ENCODE measurements at regions not wholly inside any gene's neighbourhood (a gene's known extent, or its start where the extent isn't known, plus 50 kb on each side); places are given as distances from the start of the nearest gene placed in this dataset.
"Not testable (repeated sequence)": the region's sequence is repeated elsewhere in the genome, so short reads cannot be mapped to it uniquely, and the experiment has no call there.

DNA sequence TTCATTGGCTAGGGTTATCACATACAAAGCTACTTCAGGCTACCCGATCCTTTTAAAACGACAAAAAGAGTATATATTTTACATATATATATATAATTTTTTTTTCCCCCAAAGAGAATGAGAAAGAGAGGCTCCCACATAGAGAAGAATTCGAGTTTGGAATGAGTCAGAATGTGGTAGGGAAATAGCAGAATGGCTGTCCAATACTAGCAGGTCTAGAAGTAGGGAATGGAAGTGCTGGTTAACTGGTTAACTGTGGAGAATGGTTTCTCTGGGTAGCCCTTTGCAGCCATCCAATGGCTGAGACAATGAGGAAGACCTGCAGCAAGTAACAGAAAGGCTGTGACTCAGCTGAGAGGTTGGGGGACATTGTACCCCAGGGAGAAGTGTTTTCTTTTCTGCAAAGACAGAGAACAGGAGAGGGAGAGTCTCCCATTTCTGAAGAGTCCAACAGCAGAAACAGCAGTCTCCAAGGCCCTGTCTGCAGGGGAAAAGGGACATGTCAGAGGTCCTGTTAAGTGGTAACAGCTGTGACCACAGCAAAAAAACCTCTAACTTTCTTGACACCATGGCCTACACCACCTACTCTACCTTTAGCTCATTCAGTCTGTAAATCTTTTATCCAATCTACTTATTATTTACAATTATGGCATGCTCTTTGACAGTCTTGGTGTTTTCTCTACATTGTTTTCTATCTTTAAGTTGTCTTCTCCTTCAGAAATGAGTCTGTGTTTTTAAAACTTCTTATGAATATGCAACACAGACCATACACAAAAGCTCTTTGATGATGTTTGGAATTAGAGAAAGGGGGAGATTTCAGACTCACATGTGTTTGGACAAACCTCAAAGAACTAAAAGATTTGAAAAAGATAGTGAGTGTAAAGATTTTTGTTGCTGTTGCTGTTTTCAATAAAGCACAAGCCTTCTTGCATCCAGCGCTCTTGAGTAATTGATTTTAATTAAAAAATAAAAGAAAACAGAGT, 116.1 kb upstream of the SLC7A14 start:
- FAIRE-seq: no peak

DNA sequence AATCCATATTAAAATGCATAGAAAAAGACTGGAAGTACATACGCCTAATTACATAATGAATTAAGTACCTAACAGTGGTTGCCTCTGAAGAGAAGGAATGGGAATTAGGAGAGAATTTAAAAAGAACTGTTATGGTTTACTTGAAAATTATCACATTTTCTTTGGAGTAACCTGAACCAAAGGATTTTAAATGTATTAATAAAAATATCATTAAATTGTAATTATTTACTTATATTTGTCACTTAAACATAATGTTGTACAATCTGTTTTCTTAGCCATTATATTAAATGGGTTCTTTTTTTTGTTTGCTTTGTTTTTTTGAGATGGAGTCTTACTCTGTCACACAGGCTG, 114.2 kb upstream of the SLC7A14 start:
- FAIRE-seq: no peak

DNA sequence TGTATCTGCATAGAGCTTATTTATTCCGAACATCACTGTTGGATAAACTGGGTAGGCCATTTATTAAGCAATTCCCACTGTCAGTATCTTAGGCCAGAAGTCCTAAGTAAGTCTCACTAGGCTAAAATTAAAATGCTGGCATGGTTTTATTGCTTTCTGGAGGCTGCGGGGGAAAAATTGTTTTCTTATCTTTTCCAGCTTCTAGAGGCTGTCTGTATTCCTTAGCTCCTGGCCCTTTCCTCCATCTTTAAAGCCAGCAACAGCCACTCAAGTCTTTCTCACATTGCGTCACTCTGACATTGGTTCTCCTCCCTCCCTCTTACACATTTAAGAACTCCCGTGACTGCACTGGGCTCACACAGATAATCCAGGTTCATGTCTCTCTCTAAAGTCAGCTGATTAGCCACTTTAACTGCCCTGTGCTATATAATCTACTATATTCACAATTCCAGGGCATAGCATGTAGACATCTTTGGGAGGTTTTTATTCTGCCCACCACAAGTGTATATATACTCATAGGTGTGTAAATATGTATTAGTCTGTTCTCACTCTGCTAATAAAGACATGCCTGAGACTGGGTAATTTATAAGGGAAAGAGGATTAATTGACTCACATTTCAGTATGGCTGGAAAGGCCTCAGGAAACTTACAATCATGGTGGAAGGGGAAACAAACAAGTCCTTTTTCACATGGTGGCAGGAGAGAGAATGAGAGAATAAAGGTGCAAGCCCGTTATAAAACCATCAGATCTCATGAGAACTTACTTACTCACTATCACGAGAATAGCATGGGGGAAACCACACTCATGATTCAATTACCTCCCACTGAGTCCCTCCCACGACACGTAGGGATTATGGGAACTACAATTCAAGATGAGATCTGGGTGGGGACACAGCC, 113.5 kb upstream of the SLC7A14 start:
- FAIRE-seq: no peak

DNA sequence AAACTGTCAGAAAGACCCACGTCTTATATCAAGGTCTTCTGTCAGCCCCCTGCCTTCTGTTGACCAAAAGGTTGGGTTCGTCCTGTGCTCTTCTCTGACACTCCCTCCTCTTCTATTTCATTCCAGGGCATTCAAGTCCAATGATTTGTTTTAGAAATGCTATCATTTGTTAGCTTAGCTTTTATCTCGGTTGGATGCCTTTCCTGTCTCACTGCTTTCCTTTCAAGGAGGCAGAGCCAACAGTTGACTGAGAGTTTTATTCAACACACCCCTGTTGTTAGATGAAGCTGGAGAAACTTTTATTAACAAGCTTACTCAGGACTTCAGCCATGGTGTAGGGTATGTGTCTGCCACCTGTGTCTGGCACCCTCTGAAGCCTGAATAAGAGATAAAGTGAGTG, 112.0 kb upstream of the SLC7A14 start:
- no peak for FAIRE-seq

DNA sequence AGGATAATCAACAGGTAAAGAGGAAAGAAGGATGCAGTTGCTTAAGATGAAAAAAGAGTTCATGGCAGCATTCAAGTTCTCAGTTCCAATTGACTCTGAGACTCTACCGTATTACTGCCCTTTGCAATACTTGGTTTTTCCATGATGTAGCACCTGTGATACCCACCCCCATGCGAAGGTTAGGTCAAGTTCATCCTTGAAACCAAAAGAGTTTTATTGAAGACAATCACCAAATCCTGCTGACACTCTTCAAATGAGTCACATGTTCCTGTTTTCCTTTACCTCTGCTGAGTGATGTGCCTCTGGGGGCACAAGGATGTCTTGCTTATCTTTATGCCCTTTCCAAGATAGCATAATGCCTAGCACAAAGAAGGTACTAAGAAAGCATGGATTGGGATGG, 111.3 kb upstream of the SLC7A14 start:
- FAIRE-seq: no peak

DNA sequence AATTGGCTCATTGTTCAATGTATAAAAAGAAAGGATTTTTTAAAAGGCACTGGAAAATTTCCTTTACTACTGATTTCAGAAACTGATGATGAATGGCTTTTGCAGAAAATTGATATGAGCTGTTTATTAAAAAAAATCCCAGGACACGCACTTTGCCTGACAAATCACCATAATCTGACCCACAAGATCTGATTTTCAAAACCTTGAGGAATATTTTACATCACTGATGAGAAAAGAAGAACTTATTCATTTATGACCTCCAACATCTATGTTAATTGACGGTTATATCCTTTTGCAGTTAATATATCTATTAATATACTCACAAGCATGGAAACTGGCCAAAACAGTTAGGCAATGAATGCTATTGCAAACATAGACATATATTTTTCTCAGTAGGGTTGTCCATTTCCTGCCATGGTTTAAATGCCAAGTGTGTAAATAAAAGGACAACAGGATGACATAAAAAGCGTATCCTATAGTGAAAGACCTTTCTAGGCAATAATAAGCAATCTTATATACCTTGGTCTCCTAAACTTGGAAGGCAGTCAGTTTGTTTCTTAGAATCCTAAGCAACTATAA, 109.7 kb upstream of the SLC7A14 start:
- no peak for FAIRE-seq

DNA sequence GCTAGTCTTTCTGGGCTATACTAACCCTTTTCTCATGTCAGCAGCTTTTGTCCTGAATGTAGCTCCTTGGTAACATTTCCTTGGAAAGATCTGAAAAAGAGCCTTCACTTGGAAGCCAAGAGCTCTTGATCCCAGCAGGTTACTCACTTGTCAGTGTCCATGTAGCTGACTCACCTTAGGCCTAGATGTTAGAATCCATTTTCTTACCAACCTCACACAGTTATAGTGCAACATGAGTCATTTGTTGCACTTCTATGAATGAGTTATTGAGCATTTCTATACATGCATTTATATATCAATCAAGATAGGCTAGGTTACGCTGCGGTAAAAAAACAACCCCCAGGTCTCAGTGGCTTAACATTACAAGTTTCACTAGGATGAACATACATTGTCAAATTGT, 106.8 kb upstream of the SLC7A14 start:
- FAIRE-seq: no peak

DNA sequence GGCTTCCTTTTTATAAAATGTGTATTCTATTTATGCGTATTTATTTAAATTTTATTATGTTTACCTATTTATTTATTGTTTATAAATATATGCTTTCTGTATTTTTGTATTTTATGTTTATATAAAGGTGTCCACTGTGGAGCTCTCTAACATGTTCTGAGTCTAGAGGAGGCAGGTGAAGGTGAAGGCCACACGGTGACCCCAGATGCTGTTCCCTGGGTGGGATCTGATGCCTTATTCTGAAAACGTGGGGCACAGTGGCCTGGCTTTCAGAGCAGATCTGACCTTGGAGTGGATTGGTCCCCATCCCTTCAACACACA, 104.7 kb upstream of the SLC7A14 start:
- FAIRE-seq: no peak

DNA sequence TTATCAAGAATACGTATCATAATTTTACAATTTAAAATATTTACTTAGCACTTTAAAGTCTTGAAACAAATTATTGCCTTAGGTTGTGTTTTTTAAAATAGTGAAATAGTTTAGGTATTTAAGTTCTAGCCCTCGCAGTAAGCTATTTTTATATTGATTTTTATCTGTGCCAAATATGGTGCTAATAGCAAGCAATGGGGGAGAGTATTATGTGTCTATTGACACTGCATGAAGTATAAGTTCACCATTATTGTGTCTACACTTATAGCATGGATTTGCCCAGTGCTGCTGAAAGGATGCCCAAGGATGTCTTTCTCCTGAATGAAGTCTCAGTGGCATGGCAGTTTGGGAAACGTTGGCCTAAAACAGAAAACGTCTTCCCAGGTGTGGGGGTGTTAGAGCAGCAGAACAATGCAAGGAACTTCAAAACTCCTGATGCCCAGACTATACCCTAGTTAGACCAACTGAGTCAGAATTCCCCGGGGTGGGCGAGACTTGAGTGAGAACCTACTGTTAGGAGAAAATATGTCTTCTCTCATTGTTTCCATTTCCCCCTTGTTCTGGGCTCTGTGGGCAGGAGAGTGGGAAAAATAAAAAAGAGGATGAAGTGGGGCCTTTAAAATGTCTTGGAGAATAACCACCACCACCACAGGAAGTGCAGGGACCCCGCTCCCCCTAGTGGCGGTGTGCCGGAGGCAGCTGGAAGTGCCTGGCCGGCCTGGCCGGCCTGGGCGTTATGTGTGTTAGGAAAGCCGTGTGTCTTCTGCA, 104.2 kb upstream of the SLC7A14 start:
- FAIRE-seq: no peak

DNA sequence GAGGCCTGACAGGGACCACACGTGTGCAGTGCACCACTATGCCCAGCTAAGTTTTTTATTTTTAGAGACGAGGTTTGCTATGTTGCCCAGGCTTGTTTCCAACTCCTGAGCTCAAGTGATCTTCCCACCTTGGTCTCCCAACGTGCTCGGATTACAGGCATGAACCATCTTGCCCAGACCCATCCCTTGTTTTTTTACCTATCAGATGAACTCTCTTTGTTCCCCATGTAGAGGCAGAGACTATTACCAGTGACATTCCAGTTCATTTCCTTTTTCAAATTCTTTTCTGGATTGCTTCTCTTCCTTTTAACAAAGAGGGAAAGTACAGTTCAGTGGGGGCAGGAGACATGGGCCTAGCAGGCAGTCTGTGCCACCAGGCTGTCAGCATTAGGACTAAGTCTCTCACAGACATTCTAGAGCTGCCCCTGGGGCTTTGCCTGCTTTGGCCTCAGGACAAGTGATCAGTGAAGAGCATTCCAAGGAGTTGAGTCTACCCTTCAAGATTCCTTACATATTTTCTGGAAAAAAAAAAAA, 103.5 kb upstream of the SLC7A14 start:
- FAIRE-seq: no peak

DNA sequence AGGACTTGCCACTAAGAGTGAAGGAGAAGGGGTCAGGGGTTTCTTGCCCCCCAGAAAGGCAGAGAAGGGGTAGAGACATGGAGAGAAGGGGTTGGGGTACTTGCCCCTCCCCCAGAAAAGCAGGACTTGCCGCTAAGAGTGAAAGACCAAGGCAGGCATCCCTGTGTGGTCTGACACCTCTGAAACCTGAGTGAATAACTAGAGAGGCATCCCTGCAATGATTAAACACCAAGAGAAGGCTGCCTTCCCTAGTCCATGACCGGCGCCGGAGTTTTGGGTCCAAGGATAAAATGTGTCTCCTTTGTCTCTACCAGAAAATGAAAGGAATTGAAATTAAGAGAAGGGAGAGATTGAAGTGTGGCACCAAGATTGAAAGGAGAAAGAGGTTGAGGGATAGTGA, 102.3 kb upstream of the SLC7A14 start:
- not testable (repeated sequence) for FAIRE-seq

DNA sequence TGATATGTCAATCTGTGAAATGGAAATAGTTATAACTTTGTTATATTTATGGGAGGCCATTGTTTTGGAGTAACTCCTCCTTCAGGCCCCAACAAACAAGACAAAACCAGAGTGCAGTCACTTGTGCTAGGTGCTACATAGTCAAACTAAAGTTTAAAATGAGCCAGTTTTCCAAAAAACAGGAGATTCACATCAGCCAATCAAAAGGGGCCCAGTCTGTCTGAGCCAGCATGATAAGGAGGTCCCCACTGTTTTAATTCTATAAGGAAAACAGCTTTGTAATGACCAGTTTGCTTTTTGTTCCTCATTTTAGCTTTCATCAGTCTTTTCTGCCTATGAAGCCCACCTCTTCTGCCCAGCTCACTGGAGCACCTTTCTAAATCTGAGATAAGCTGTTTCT, 94.7 kb upstream of the SLC7A14 start:
- FAIRE-seq: no peak

DNA sequence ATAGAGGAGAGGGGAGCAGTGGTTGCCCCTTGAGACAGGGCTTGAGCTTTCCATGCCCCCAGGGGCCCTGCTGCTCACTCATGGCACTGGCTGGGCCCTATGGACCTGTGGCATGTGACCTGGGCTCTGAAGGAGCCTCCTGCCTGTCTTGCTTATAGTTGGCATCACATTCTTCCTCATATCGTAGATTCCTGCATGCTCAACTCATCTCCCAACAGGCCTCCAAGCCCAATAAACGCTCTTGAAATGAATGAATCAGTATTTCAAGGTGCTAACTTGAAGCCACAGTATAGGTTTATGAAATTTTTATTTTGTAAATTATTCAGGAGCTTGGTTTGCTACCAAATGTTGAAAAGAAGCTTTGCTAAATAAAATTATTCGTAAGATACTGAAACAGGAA, 93.3 kb upstream of the SLC7A14 start:
- FAIRE-seq: no peak

DNA sequence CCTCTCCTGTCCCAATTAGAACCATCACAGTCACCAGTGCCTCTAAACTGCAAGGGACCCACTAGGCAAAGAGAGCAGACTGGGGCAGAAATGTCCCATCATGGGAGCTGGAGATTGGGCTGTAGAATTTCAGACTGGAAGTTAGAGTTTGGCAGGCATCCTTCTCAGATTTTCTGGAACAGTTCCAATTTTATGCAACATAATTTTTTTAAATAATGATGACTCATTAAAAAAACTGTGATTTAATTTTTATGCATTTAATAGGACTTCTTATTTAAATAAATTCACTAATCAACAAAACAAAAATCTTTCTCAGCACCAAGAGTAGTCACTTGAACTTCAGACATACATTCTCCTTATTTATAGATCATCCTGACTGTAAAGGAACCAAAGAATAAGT, 84.6 kb upstream of the SLC7A14 start:
- no peak for FAIRE-seq

DNA sequence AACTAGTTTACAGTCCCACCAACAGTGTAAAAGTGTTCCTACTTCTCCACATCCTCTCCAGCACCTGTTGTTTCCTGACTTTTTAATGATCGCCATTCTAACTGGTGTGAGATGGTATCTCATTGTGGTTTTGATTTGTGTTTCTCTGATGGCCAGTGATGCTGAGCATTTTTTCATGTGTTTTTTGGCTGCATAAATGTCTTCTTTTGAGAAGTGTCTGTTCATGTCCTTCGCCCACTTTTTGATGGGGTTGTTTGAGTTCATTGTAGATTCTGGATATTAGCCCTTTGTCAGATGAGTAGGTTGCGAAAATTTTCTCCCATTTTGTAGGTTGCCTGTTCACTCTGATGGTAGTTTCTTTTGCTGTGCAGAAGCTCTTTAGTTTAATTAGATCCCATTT, 77.1 kb upstream of the SLC7A14 start:
- FAIRE-seq: not testable (repeated sequence)

DNA sequence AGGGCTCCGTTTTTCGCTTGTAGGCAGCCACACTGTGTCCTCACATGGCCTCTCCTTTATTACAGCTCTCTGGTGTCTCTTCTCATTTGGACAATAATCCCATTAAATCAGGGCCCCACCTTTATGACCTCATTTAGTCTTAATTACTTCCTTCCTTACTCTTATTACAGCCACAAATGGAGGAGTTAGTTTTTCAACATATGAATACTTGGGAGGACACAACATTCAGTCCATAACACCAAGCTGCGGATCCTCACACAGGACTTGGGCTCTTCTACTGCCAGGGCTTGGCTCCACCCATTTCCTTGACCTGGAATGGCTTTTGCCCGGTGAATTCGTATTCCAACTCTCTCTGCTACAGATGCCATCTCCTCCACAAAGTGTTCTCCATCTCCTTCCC, 74.3 kb upstream of the SLC7A14 start:
- FAIRE-seq: no peak

DNA sequence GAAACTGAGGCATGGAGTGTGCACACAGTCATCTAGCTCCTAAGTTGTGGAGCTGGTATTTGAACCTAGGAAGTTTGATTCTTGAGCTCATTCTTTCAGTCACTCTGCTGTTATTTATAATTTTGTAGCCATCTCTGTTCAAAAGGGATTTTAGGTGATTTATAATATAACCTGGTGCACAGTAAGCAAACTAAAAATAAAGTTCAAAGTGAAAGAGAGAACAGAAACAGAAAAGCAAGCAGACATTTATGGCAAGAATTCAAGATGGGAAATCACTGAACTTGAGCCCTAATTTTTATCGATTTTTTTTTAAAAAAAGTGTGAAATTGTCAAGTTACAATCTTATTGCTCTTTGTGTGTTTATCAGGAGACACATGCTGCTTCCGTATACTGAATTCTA, 71.4 kb upstream of the SLC7A14 start:
- no peak for FAIRE-seq

DNA sequence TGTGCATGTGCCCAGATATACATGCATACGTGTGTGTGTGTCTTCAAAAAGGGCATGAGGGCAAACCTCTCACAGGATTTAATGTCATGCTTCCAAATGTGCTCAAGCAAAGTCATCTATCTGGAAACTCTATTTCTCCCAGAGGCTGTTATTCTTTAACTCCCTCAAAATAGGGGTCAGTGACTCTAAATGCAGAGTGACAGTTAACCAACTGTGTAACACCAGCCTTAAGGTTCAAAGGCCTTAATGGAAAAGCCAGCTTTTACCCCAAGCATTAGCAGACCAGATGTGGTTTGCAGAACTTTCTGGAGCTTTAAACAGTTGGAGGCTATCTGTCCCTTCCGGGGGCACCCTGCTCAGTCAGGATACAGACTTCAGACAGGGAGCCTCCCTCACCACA, 70.4 kb upstream of the SLC7A14 start:
- no peak for FAIRE-seq

DNA sequence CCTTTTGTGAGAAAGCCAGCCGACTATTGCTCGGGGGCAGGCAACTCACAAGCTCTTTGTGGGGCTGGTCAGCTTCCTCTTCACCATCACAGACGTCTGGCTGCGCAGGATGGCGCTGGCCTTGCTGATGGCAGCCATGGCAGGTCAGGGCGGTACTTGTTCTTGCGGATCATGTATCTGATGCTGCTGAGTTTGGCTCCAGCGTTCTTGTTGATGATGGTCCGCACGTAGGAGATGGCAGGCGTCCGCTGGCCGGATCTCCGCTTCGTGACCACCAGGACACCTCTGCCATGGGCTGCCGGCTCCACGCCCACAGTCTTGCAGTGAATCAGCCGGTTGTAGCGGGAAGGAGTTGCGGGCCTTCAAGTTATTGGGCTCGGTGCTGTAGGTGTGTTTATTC, 67.9 kb upstream of the SLC7A14 start:
- no peak for FAIRE-seq

DNA sequence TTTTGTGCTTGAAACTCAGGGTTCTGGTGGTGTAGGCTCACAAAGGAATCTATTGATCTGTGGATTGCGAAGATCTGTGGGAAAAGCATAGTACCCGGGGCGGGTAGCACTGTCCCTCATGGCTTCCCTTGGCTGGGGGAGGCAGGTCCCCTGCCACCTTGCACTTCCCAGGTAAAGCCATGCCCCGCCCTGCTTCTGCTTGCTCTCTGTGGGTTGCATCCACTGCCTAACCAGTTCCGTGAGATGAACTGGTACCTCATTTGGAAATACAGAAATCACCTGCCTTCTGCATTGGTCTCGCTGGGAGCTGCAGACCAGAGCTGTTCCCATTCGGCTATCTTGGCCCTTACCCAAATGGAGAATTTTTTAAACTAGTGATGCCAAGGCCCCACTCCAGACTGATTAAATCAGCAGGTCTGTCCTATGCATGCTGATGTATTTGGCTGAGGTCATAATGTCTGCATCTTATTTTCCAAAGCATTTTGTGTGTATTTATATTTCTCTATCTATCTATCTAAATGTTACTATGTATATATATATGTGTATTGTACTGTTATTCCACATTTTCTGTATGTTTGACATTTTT, 65.5 kb upstream of the SLC7A14 start:
- FAIRE-seq: no peak

DNA sequence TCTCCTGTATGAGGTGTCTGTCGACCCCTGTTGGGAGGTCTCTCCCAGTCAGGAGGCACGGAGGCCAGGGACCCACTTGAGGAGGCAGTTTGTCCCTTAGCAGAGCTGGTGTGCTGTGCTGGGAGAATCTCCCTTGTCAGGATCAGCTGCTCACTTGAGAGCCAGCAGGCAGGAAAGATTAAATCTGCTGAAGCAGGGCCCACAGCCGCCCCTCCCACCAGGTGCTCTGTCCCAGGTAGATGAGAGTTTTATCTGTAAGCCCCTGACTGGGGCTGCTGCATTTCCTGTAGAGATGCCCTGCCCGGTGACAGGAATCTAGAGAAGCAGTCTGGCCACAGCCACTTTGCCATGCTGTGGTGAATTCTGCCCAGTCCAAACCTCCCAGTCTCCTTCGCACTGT, 64.7 kb upstream of the SLC7A14 start:
- FAIRE-seq: not testable (repeated sequence)

DNA sequence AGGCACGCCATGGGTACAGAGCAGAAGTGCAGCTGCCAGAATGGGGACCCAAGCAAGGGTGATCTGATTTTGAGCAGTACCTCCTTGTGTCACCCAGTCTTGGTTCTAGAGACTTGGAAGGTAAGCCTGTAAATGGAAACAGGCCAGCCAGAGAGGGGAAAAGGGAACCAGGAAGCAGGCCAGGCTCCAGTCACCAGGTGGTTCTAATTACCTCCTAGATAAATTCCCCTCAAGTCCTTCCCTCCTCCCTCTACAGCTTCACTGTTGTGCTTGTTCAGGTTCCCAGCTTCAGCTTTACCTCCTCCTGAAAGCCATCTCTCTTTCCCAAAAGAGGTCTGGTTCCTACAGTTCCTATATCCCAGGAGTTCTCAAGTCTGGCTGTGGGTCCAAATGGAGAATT, 58.8 kb upstream of the SLC7A14 start:
- no peak for FAIRE-seq
